IMR-90 (cell line): ENCODE measurements at regions not wholly inside any gene's neighbourhood (a gene's known extent, or its start where the extent isn't known, plus 50 kb on each side); places are given as distances from the start of the nearest gene placed in this dataset.

Experiments
- ATAC-seq: fragments of 200-7000 bp; cut with Tn5 transposase; 2 replicates; pipeline ENCODE4 v1.9.1; 2020; ENCODE audit warnings: low read depth, mild to moderate bottlenecking, moderate library complexity
- BruUV-seq: library from RNA; stranded (reverse); fragments of 400-500 nt; replicated peaks from 2 replicates; lab custom pipeline; 2021; lab: Mats Ljungman, UMichigan
- CTCF ChIA-PET: fragments of 300-600 bp; formaldehyde crosslinking; extraction: SDS; loops from one replicate; lab custom pipeline; 2021; ENCODE audit warnings: antibody characterized with exemption; lab: Yijun Ruan, JAX
- POLR2A ChIA-PET: fragments of 300-600 bp; sonication (Branson Sonifier 250); formaldehyde crosslinking; loops from one replicate; lab custom pipeline; 2022; ENCODE audit warnings: antibody characterized with exemption; ENCODE audit not compliant: unreplicated experiment; lab: Charles Lee
- DNase-seq: peaks from one replicate; pipeline ENCODE4 v3.0.0; 2013
- H2AFZ ChIP-seq: replicated peaks from 2 replicates; pipeline ENCODE3; 2013; ENCODE audit warnings: low read length, mild to moderate bottlenecking; ENCODE audit not compliant: poor library complexity
- H2AK5ac ChIP-seq: 2 replicates; pipeline ENCODE4 v1.6.1; 2013; ENCODE audit warnings: low read depth, low read length, inconsistent platforms
- H2AK9ac ChIP-seq: replicated peaks from 2 replicates; pipeline ENCODE3; 2013; ENCODE audit warnings: mild to moderate bottlenecking, low read depth, low read length, moderate library complexity; ENCODE audit not compliant: poor library complexity
- H2BK120ac ChIP-seq: 2 replicates; pipeline ENCODE4 v1.6.1; 2013; ENCODE audit warnings: low read depth, low read length, inconsistent platforms
- H2BK15ac ChIP-seq: 3 replicates; pipeline ENCODE4 v1.6.1; 2013; ENCODE audit warnings: low read depth, low read length, inconsistent platforms
- H2BK20ac ChIP-seq: 2 replicates; pipeline ENCODE4 v1.6.1; 2013; ENCODE audit warnings: low read depth, mild to moderate bottlenecking, inconsistent platforms, low read length, moderate library complexity
- H2BK5ac ChIP-seq: 2 replicates; pipeline ENCODE4 v1.6.1; 2013; ENCODE audit warnings: mild to moderate bottlenecking, low read depth, low read length, inconsistent platforms; ENCODE audit not compliant: poor library complexity, severe bottlenecking
- H3K14ac ChIP-seq: replicated peaks from 2 replicates; pipeline ENCODE4 v1.6.1; 2013; ENCODE audit warnings: low read depth, low read length, inconsistent platforms
- H3K18ac ChIP-seq: 2 replicates; pipeline ENCODE4 v1.6.1; 2013; ENCODE audit warnings: low read depth, low read length, control low read depth
- H3K23ac ChIP-seq: 2 replicates; pipeline ENCODE4 v1.6.1; 2013; ENCODE audit warnings: low read depth, low read length, inconsistent platforms
- H3K27ac ChIP-seq: 2 replicates; pipeline ENCODE4 v1.5.1; 2013; ENCODE audit warnings: mild to moderate bottlenecking, control low read depth, low read length; ENCODE audit not compliant: insufficient read depth
- H3K27me3 ChIP-seq: 2 replicates; pipeline ENCODE4 v1.6.1; 2013; ENCODE audit warnings: low read length; ENCODE audit not compliant: control insufficient read depth, insufficient read depth
- H3K36me3 ChIP-seq: 2 replicates; pipeline ENCODE4 v1.6.1; 2013; ENCODE audit warnings: low read length, mixed read lengths; ENCODE audit not compliant: control insufficient read depth, insufficient read depth
- H3K4ac ChIP-seq: 2 replicates; pipeline ENCODE4 v1.6.1; 2013; ENCODE audit warnings: low read depth, low read length, inconsistent platforms
- H3K4me1 ChIP-seq: 2 replicates; pipeline ENCODE4 v1.6.1; 2013; ENCODE audit warnings: low read length, mixed read lengths; ENCODE audit not compliant: control insufficient read depth, insufficient read depth
- H3K4me2 ChIP-seq: 2 replicates; pipeline ENCODE4 v1.6.1; 2013; ENCODE audit warnings: low read depth, mild to moderate bottlenecking, control low read depth, low read length, moderate library complexity
- H3K4me3 ChIP-seq: 2 replicates; pipeline ENCODE4 v1.5.1; 2013; ENCODE audit warnings: low read depth, mild to moderate bottlenecking, control low read depth, low read length, moderate library complexity; ENCODE audit not compliant: insufficient read depth
- H3K56ac ChIP-seq: 2 replicates; pipeline ENCODE4 v1.6.1; 2013; ENCODE audit warnings: low read length, inconsistent platforms; ENCODE audit not compliant: insufficient read depth; ENCODE audit errors: extremely low read depth
- H3K79me1 ChIP-seq, 2 experiments: 2 replicates each; pipeline ENCODE4 v1.6.1; 2013; ENCODE audit warnings: low read length in 2 of 2, inconsistent platforms in 1 of 2, low read depth in 1 of 2
- H3K9ac ChIP-seq: 2 replicates; pipeline ENCODE4 v1.6.1; 2013; ENCODE audit warnings: low read depth, low read length, control low read depth
- H3K9me1 ChIP-seq: 2 replicates; pipeline ENCODE4 v1.6.1; 2013; ENCODE audit warnings: low read length, inconsistent platforms; ENCODE audit not compliant: insufficient read depth
- H3K9me3 ChIP-seq: 2 replicates; pipeline ENCODE4 v1.6.1; 2013; ENCODE audit warnings: low read length; ENCODE audit not compliant: control insufficient read depth, insufficient read depth
- H4K20me1 ChIP-seq: 2 replicates; pipeline ENCODE4 v1.6.1; 2013; ENCODE audit warnings: low read length, inconsistent platforms; ENCODE audit not compliant: insufficient read depth
- H4K5ac ChIP-seq: 2 replicates; pipeline ENCODE4 v1.6.1; 2013; ENCODE audit warnings: mild to moderate bottlenecking, low read depth, low read length, control low read depth
- H4K8ac ChIP-seq, 2 experiments: 2 replicates each; pipeline ENCODE4 v1.6.1; 2013; ENCODE audit warnings: low read depth in 2 of 2, low read length in 2 of 2, control low read depth in 1 of 2, inconsistent platforms in 1 of 2
- H4K91ac ChIP-seq: 2 replicates; pipeline ENCODE4 v1.6.1; 2013; ENCODE audit warnings: low read depth, low read length, inconsistent platforms; ENCODE audit not compliant: insufficient read depth
- BHLHE40 ChIP-seq: fragments of 150-350 bp; IDR thresholded peaks from 2 replicates; pipeline ENCODE4 v1.6.1; 2016; ENCODE audit warnings: mild to moderate bottlenecking, low read depth, low read length
- CEBPB ChIP-seq: IDR thresholded peaks from 2 replicates; pipeline ENCODE4 v1.6.1; 2012; ENCODE audit warnings: low read depth, low read length, improper control_type of control experiment
- CTCF ChIP-seq: conservative IDR thresholded peaks from 2 replicates; pipeline ENCODE4 v1.5.1; 2012; ENCODE audit warnings: mild to moderate bottlenecking, low read depth, low read length, improper control_type of control experiment
- ELK1 ChIP-seq: fragments of 150-350 bp; IDR thresholded peaks from 2 replicates; pipeline ENCODE4 v1.6.1; 2016; ENCODE audit warnings: low read depth, mild to moderate bottlenecking, low read length, moderate library complexity, borderline replicate concordance
- MAFK ChIP-seq: IDR thresholded peaks from 2 replicates; pipeline ENCODE4 v1.6.1; 2012; ENCODE audit warnings: low read depth, low read length, improper control_type of control experiment
- MAZ ChIP-seq: IDR thresholded peaks from 2 replicates; pipeline ENCODE4 v1.6.1; 2012; ENCODE audit warnings: low read depth, mild to moderate bottlenecking, low read length, improper control_type of control experiment, moderate library complexity, borderline replicate concordance
- MXI1 ChIP-seq: IDR thresholded peaks from 2 replicates; pipeline ENCODE4 v1.6.1; 2012; ENCODE audit warnings: low read depth, mild to moderate bottlenecking, low read length, moderate library complexity, borderline replicate concordance
- NFE2L2 ChIP-seq: fragments of 150-350 bp; IDR thresholded peaks from 2 replicates; pipeline ENCODE4 v1.6.1; 2016; ENCODE audit warnings: low read depth, mild to moderate bottlenecking, low read length
- POLR2A ChIP-seq: IDR thresholded peaks from 2 replicates; pipeline ENCODE4 v1.6.1; 2012; ENCODE audit warnings: mild to moderate bottlenecking, low read depth, low read length
- RAD21 ChIP-seq: IDR thresholded peaks from 2 replicates; pipeline ENCODE4 v1.6.1; 2012; ENCODE audit warnings: low read length, improper control_type of control experiment
- SMC3 ChIP-seq: fragments of 150-350 bp; IDR thresholded peaks from 2 replicates; pipeline ENCODE4 v1.6.1; 2016; ENCODE audit warnings: low read depth, mild to moderate bottlenecking, antibody characterized with exemption, low read length, moderate library complexity
- WGBS, 2 experiments: methylation state at CpG; one replicate each; pipeline versions ENCODE4 v1.1.5 to v1.1.7; 2013; ENCODE audit warnings: missing lambda C conversion rate in 2 of 2; ENCODE audit not compliant: insufficient read length in 1 of 2; ENCODE audit errors: extremely low coverage in 2 of 2; 5-methylcytosine and 5-hydroxymethylcytosine counted together
- dilution Hi-C: fragments of 300-500 bp; cut with HindIII; formaldehyde crosslinking; loops from one replicate; pipeline ENCODE4 v1.14.3; 2018; ENCODE audit warnings: low sequenced_read_pairs; ENCODE audit not compliant: unreplicated experiment
- in situ Hi-C: fragments of 300-500 bp; cut with MboI; formaldehyde crosslinking; loops from 3 replicates; pipeline ENCODE4 v1.14.3; 2019; ENCODE audit warnings: low sequenced_read_pairs, inconsistent platforms, mixed read lengths
- intact Hi-C: fragments of 100-400 bp; cut with micrococcal nuclease; formaldehyde crosslinking; loops from 2 replicates; pipeline ENCODE4 v1.10.0; 2022

GRCh38 chr3:187615630-187616029 is 54.6 kb downstream of the SST start:
- ChIA-PET POLR2A (no interaction called here), CTCF (interaction anchor here (0.6 to 2.4 kb wide), 9 partner anchors 14 to 607 kb away, joined by 3 to 9 read pairs (median 4); no protein-coding TSS in a partner anchor)
- no peak overlapping the region for H3K14ac ChIP-seq
- no peak overlapping the region for H2BK20ac ChIP-seq
- no peak overlapping the region for H3K18ac ChIP-seq
- H4K20me1 ChIP-seq, result no peaks in the 10 kb centered on the region
- WGBS, 2 experiments, result no CpG with 5 or more reads among the region's 3 CpGs
- no peak overlapping the region for H3K9ac ChIP-seq
- H4K91ac ChIP-seq, result no peak overlapping the region
- H3K23ac ChIP-seq, result no peak overlapping the region
- H3K9me3 ChIP-seq, result no peaks in the 10 kb centered on the region
- no TSS peak for BruUV-seq
- no peak overlapping the region for H3K4me2 ChIP-seq
- ATAC-seq, result no peak
- H3K4me1 ChIP-seq, result no peaks in the 10 kb centered on the region
- no peak overlapping the region for H3K56ac ChIP-seq
- no peak overlapping the region for H2AK9ac ChIP-seq
- H2BK120ac ChIP-seq, result no peak overlapping the region
- H4K5ac ChIP-seq, result no peak overlapping the region
- no peak overlapping the region for H3K4ac ChIP-seq
- intact Hi-C loops (loop anchor here (1.0 to 2.0 kb wide), 3 partner anchors 64 to 395 kb away; no protein-coding TSS in a partner anchor), dilution Hi-C loops (no loop called here), in situ Hi-C loops (no loop called here)
- H3K79me1 ChIP-seq, result no peaks in the 10 kb centered on the region
- no peaks in the 10 kb centered on the region for H3K36me3 ChIP-seq
- TF ChIP-seq RAD21 (no peak), NFE2L2 (no peak), BHLHE40 (no peak), MAZ (no peak), POLR2A (no peak), MXI1 (no peak), ELK1 (no peak), CEBPB (no peak), MAFK (no peak), CTCF (no peak), SMC3 (no peak)
- no peak overlapping the region for H3K4me3 ChIP-seq
- no peak overlapping the region for H4K8ac ChIP-seq
- H3K27ac ChIP-seq, result no peak overlapping the region
- no peak overlapping the region for H2BK5ac ChIP-seq
- H2AFZ ChIP-seq, result no peak overlapping the region
- peaks cover 5% of the 10 kb centered on the region for H3K27me3 ChIP-seq
- H2BK15ac ChIP-seq, result no peak overlapping the region
- no peak overlapping the region for H2AK5ac ChIP-seq
- no peak for DNase-seq
- H3K9me1 ChIP-seq, result no peaks in the 10 kb centered on the region
